ENCODE measurements at regions not wholly inside any gene's neighbourhood (a gene's known extent, or its start where the extent isn't known, plus 50 kb on each side); places are given as distances from the start of the nearest gene placed in this dataset.
A peak's percentile ranks its signal among the peaks of the same experiment; 100 is the strongest.

DNA sequence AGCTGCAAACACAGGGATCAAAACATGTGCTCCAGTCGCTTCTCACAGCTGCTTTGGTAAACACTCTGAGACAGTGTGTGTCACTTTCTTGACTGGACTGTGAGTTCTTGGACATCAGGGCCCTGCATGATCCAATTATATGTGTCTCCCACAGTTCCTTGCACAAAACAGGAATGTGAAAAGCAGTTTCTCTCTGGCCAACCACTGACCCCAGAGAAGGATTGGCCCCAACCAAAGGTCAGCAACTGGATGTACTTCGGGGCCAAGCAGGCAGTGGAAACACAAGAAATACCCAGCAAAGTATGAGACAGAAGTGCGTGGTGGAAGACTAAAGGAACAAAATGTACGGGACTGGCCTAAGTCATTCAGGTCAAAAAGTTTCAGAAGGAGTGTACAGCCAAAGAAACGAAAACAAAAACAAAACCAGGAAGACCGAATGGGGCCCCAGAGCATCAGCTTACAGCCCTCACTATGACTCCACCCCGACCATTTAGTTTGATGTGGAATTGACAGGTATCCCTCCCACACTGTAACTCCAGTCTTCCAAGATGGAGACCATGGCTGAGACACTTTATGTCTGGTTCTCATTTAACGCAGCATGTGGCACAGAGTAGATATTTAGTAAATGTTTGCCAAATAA, 76.7 kb upstream of the LPP start:
- no peak for ATAC-seq

- ATAC-seq = no peak
Observed at GRCh38 chr3:188080091-188080490, 73.9 kb upstream of the LPP start.

GRCh38 chr3:188082031-188082430, 71.9 kb upstream of the LPP start:
- ATAC-seq = no peak

DNA sequence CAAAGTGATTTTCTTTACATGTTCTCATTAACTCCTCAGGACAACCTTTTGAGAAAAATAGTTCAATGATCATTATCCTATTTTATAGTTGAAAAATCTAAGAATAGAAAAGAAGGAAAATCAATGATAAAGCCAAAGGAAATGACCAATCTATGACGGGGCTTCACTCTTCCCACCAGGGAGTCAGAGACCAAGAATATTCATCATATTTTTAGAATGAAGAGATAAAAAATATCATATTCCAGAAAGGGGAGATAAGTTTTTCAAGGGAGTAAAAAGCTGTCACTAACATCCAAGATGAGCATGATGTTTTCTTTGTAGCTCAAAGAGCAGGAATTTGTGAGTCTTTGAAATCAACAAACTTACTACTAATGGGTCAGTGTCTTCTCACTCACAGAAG, 71.5 kb upstream of the LPP start:
- ATAC-seq = no peak

DNA sequence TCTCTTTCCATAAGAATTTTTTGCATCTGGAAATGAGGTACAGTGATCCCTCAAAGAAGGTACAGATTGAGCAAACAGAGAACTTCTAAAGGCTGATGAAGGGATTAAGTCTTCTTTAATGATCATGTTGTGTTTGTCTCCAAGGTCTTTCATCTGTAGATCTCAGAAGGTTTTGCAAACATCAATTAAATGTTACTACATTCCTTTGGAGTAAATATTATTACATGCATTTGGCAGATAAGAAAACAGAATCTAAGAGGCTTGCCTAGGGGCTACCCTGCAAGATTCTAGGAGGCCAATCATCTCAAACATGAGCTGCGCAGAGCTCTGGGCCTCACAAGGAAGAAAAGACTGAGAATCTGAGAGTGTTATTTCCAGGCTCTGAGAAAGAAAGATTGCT, 70.9 kb upstream of the LPP start:
- ATAC-seq = no peak

DNA sequence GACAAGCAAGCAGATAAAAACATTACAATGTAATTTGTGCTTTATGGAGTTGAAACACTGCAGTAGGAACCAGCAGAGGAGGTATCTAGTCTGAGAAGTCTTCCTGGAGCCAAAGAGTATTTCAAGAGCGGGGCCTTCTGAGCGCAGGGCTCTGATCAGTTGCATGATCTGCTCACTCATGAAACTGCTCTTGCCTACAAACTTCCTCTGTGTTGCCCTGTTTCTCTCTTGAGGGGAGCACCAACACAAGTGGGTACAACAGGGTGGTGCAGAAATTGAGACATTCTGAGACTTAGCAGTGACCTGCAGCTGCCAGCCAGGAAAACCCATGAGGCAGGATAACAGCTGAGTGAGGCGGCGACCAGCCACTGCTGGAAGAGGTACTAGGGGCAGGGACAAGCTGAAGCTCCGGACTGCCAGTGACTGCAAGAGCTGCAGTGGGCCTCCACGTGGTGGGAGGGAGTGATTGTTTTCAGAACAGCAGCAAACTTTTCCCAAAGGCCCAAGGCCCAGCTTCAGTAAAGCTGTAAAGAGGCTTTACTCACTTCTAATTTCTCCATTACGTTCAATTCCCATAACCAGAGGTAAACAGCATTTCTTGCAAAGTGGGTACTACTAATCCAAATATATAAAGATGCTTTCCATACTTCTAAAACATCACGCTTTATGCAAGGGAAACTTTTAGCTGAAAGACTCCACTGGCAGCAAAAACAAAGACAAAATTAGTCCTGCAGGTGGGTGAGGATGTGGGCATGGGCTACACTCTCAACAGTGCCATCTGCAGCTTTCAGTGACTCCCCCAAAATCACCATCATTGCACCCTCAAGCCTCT, 69.0 kb upstream of the LPP start:
- no peak for ATAC-seq

GRCh38 chr3:188085584-188086560, 68.1 kb upstream of the LPP start:
- ATAC-seq = no peak

- ATAC-seq = no peak
Observed at GRCh38 chr3:188088948-188089685, 64.8 kb upstream of the LPP start.

- no peak for ATAC-seq
Observed at GRCh38 chr3:188090620-188091309, 63.2 kb upstream of the LPP start.

DNA sequence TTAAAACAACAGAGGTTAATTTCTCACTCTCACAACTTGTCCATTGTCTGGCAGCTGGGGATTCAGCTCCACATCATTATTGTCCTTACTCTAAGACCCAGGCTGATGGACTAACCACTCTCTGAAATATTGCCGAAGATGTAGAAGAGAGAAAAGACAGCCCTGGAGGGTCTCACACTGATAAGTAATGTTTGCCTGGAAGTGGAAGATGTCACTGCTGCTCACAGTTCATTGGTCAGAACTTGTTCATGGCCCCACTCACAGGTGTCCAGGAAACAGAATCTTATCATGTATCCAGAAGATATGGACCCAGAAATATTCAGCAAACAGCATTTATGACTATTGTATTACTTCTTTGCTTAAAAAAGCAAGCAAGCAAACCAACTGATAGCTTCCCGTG, 62.2 kb upstream of the LPP start:
- ATAC-seq = no peak

GRCh38 chr3:188092648-188093047, 61.3 kb upstream of the LPP start:
- peak; percentile 75 to 89 for ATAC-seq

GRCh38 chr3:188095431-188095830, 58.5 kb upstream of the LPP start:
- no peak for ATAC-seq

- no peak for ATAC-seq
Observed at GRCh38 chr3:188097791-188098190, 56.2 kb upstream of the LPP start.

- no peak for ATAC-seq
Observed at GRCh38 chr3:188099907-188100306, 54.0 kb upstream of the LPP start.

DNA sequence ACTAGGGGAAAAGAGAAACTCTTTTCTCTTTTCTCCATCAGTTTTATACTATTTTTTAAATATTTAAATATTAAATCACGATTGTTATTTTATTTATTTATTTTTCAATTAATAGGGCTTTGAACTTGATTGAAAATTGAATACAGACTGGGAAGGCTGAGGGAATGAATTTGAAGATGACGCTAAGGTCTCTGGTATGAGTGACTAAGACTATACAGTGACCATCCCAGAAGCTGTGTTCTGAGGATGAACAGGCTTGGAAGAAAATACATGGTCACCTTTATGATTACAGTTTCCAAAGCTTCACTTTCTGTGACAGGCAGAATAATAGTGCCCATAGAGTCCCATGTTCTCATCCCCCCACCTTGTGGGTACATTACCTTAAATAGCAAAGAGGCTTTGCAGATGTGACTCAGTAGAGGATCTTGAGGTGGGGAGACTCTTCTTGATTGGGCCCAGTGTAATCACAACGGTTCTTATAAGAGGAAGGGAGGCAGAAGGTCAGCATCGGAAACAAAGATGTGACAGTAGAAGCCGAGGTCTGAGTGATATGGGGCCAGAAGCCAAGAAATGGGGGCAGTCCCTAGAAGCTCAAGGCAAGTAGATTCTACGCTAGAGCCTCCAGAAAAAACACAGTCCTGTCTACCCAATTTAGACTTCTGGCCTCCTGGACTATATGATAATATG, 51.0 kb upstream of the LPP start:
- no peak for ATAC-seq

GRCh38 chr3:188104050-188104449, 49.9 kb upstream of the LPP start:
- no peak for ATAC-seq

Measured in activated CD4-positive, CD25-positive, alpha-beta regulatory T cell treated with anti-CD3 and anti-CD28 coated beads, Interleukin-2, amount 50 U/mL, for 24 hours (primary cell).